ENCODE measurements at regions not wholly inside any gene's neighbourhood (a gene's known extent, or its start where the extent isn't known, plus 50 kb on each side); places are given as distances from the start of the nearest gene placed in this dataset.

DNA sequence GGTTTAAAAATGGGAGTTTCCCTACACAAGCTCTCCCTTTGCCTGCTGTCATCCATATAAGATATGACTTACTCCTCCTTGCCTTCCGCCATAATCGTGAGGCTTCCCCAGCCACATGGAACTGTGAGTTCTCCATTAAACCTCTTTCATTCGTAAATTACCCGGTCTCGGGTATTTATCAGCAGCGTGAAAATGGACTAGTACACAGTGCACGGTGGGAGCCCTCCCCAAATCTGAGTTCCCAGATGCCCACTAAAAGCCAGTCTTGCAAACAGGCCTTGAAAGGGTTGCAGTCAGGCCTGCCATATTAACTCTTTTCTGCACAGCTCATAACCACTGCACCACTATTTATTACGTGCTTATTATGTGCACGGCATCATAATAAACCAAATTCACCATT lies 400.9 kb downstream of the PRDM2 start:
- TF ChIP-seq, protein P1, sequence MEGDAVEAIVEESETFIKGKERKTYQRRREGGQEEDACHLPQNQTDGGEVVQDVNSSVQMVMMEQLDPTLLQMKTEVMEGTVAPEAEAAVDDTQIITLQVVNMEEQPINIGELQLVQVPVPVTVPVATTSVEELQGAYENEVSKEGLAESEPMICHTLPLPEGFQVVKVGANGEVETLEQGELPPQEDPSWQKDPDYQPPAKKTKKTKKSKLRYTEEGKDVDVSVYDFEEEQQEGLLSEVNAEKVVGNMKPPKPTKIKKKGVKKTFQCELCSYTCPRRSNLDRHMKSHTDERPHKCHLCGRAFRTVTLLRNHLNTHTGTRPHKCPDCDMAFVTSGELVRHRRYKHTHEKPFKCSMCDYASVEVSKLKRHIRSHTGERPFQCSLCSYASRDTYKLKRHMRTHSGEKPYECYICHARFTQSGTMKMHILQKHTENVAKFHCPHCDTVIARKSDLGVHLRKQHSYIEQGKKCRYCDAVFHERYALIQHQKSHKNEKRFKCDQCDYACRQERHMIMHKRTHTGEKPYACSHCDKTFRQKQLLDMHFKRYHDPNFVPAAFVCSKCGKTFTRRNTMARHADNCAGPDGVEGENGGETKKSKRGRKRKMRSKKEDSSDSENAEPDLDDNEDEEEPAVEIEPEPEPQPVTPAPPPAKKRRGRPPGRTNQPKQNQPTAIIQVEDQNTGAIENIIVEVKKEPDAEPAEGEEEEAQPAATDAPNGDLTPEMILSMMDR (IDR thresholded peaks at IDR 0.05): no peak
- TF ChIP-seq POLR2A (IDR thresholded peaks at IDR 0.05): no peak
